GM23338 (cell line): ENCODE measurements at regions not wholly inside any gene's neighbourhood (a gene's known extent, or its start where the extent isn't known, plus 50 kb on each side); places are given as distances from the start of the nearest gene placed in this dataset.

ENCODE experiments used
- ATAC-seq: fragments of 200-7000 bp; cut with Tn5 transposase; 3 replicates; pipeline ENCODE4 v1.9.1; 2020
- DNase-seq: peaks from one replicate; pipeline ENCODE4 v3.0.0-alpha.2; 2015; ENCODE audit warnings: low spot score
- H2AFZ ChIP-seq: fragments of 200-600 bp; sonication (generic); 2 replicates; pipeline ENCODE4 v1.8.0; 2016; ENCODE audit warnings: antibody characterized with exemption, mild to moderate bottlenecking, moderate library complexity
- H3F3A ChIP-seq: fragments of 200-600 bp; sonication (generic); replicated peaks from 2 replicates; pipeline ENCODE4 v1.8.0; 2017; ENCODE audit warnings: antibody characterized with exemption, mixed run types, low read depth
- H3K27ac ChIP-seq: fragments of 200-600 bp; sonication (generic); 2 replicates; pipeline ENCODE4 v1.6.1; 2016; ENCODE audit warnings: low read depth
- H3K27me3 ChIP-seq: fragments of 200-600 bp; sonication (generic); 2 replicates; pipeline ENCODE4 v1.8.0; 2016; ENCODE audit warnings: mild to moderate bottlenecking, mixed run types, moderate library complexity; ENCODE audit not compliant: insufficient read depth
- H3K36me3 ChIP-seq: fragments of 200-600 bp; sonication (generic); 2 replicates; pipeline ENCODE4 v1.8.0; 2016; ENCODE audit warnings: mild to moderate bottlenecking; ENCODE audit not compliant: insufficient read depth
- H3K4me1 ChIP-seq: fragments of 200-600 bp; sonication (generic); 2 replicates; pipeline ENCODE4 v1.8.0; 2016; ENCODE audit warnings: mild to moderate bottlenecking, moderate library complexity; ENCODE audit not compliant: insufficient read depth
- H3K4me2 ChIP-seq: fragments of 200-600 bp; sonication (generic); 2 replicates; pipeline ENCODE4 v1.7.1; 2017; ENCODE audit warnings: mixed run types
- H3K4me3 ChIP-seq: fragments of 200-600 bp; sonication (generic); 2 replicates; pipeline ENCODE4 v1.6.1; 2016; ENCODE audit warnings: mixed run types
- H3K79me2 ChIP-seq: fragments of 200-600 bp; sonication (generic); replicated peaks from 2 replicates; pipeline ENCODE4 v1.8.0; 2017; ENCODE audit warnings: mild to moderate bottlenecking; ENCODE audit not compliant: insufficient read depth
- H3K9me2 ChIP-seq: fragments of 200-600 bp; sonication (generic); 2 replicates; pipeline ENCODE4 v1.8.0; 2017; ENCODE audit not compliant: insufficient read depth
- H4K20me1 ChIP-seq: fragments of 200-600 bp; sonication (generic); replicated peaks from 2 replicates; pipeline ENCODE4 v1.8.0; 2017; ENCODE audit warnings: mild to moderate bottlenecking; ENCODE audit not compliant: insufficient read depth
- H3K27ac Mint-ChIP-seq: 2 replicates; pipeline ENCODE4 v1.8.0; 2020; ENCODE audit warnings: inconsistent platforms, mild to moderate bottlenecking, moderate library complexity, mixed read lengths
- H3K27me3 Mint-ChIP-seq: 3 replicates; pipeline ENCODE4 v1.8.0; 2022; ENCODE audit warnings: low read depth, mild to moderate bottlenecking, moderate library complexity, mixed read lengths, inconsistent platforms; ENCODE audit not compliant: insufficient read depth, poor library complexity
- H3K36me3 Mint-ChIP-seq: 3 replicates; pipeline ENCODE4 v1.8.0; 2021; ENCODE audit warnings: low read depth, mild to moderate bottlenecking, inconsistent platforms, moderate library complexity, mixed read lengths
- H3K4me1 Mint-ChIP-seq: 3 replicates; pipeline ENCODE4 v1.8.0; 2020; ENCODE audit warnings: mild to moderate bottlenecking, inconsistent platforms, mixed read lengths
- H3K4me3 Mint-ChIP-seq: 3 replicates; pipeline ENCODE4 v1.8.0; 2021; ENCODE audit warnings: moderate library complexity, mild to moderate bottlenecking, inconsistent platforms, mixed read lengths
- H3K9me3 Mint-ChIP-seq: 3 replicates; pipeline ENCODE4 v1.8.0; 2020; ENCODE audit warnings: moderate library complexity, mild to moderate bottlenecking, inconsistent platforms, mixed read lengths
- CREB1 ChIP-seq: fragments of 250-450 bp; sonication (Bioruptor Pico); IDR thresholded peaks from 2 replicates; pipeline ENCODE4 v1.5.0; 2020; ENCODE audit warnings: low read depth, mild to moderate bottlenecking, moderate library complexity
- POLR2AphosphoS5 ChIP-seq: IDR thresholded peaks from 2 replicates; pipeline ENCODE4 v1.6.1; 2016; ENCODE audit warnings: antibody characterized with exemption, low read depth
- ZNF114 ChIP-seq: fragments of 250-450 bp; sonication (Bioruptor Pico); IDR thresholded peaks from 2 replicates; pipeline ENCODE4 v1.5.0; 2020; ENCODE audit warnings: mild to moderate bottlenecking, moderate library complexity
- ZNF331 ChIP-seq: fragments of 250-450 bp; sonication (Bioruptor Pico); IDR thresholded peaks from 2 replicates; pipeline ENCODE4 v1.5.0; 2020; ENCODE audit warnings: low read depth, mild to moderate bottlenecking, moderate library complexity
- TF ChIP-seq, protein P1 (sequence below): fragments of 250-450 bp; sonication (Bioruptor Pico); IDR thresholded peaks from 2 replicates; pipeline ENCODE4 v1.5.0; 2020; ENCODE audit warnings: mild to moderate bottlenecking, moderate library complexity
- TF ChIP-seq, protein P2 (sequence below), 2 experiments: fragments of 200-600 bp in 1 of 2; sonication (generic) in 1 of 2; conservative IDR thresholded peaks; 2 replicates each; pipeline versions ENCODE4 v1.5.1 to v1.6.1; 2016 to 2017; ENCODE audit warnings: antibody characterized with exemption in 2 of 2, low read depth in 2 of 2, mild to moderate bottlenecking in 2 of 2, moderate library complexity in 1 of 2

DNA sequence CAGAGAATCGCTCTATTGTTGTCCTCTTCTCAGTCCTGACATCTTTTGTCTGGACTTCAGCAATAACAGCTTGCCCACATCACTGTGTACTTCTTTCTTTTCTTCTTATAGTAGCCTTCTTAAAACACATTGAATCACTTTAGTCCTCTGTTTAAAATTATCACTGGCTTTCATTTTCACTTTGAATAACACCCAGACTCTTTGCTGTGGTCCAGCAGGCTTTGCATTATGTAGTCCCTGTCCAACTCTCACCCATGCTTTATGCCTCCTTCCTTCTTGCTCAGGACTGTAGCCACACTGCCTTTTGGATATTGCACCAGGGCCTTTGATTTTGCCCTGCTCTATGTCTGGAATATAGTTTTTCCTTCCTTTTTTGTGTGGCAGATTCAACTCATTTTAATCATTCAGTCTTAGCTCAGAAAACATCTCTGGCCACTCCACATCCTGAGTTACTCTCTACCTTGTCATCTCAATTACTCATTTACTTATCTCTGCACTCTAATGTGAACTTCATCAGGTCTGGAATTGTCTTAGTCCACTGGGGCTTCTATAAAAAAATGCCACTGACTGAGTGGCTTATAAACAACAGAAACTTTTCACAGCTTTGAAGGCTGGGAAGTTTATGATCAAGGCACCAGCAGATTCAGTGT is 168.2 kb downstream of the C4orf33 start (continued):
- TF ChIP-seq, protein P1, sequence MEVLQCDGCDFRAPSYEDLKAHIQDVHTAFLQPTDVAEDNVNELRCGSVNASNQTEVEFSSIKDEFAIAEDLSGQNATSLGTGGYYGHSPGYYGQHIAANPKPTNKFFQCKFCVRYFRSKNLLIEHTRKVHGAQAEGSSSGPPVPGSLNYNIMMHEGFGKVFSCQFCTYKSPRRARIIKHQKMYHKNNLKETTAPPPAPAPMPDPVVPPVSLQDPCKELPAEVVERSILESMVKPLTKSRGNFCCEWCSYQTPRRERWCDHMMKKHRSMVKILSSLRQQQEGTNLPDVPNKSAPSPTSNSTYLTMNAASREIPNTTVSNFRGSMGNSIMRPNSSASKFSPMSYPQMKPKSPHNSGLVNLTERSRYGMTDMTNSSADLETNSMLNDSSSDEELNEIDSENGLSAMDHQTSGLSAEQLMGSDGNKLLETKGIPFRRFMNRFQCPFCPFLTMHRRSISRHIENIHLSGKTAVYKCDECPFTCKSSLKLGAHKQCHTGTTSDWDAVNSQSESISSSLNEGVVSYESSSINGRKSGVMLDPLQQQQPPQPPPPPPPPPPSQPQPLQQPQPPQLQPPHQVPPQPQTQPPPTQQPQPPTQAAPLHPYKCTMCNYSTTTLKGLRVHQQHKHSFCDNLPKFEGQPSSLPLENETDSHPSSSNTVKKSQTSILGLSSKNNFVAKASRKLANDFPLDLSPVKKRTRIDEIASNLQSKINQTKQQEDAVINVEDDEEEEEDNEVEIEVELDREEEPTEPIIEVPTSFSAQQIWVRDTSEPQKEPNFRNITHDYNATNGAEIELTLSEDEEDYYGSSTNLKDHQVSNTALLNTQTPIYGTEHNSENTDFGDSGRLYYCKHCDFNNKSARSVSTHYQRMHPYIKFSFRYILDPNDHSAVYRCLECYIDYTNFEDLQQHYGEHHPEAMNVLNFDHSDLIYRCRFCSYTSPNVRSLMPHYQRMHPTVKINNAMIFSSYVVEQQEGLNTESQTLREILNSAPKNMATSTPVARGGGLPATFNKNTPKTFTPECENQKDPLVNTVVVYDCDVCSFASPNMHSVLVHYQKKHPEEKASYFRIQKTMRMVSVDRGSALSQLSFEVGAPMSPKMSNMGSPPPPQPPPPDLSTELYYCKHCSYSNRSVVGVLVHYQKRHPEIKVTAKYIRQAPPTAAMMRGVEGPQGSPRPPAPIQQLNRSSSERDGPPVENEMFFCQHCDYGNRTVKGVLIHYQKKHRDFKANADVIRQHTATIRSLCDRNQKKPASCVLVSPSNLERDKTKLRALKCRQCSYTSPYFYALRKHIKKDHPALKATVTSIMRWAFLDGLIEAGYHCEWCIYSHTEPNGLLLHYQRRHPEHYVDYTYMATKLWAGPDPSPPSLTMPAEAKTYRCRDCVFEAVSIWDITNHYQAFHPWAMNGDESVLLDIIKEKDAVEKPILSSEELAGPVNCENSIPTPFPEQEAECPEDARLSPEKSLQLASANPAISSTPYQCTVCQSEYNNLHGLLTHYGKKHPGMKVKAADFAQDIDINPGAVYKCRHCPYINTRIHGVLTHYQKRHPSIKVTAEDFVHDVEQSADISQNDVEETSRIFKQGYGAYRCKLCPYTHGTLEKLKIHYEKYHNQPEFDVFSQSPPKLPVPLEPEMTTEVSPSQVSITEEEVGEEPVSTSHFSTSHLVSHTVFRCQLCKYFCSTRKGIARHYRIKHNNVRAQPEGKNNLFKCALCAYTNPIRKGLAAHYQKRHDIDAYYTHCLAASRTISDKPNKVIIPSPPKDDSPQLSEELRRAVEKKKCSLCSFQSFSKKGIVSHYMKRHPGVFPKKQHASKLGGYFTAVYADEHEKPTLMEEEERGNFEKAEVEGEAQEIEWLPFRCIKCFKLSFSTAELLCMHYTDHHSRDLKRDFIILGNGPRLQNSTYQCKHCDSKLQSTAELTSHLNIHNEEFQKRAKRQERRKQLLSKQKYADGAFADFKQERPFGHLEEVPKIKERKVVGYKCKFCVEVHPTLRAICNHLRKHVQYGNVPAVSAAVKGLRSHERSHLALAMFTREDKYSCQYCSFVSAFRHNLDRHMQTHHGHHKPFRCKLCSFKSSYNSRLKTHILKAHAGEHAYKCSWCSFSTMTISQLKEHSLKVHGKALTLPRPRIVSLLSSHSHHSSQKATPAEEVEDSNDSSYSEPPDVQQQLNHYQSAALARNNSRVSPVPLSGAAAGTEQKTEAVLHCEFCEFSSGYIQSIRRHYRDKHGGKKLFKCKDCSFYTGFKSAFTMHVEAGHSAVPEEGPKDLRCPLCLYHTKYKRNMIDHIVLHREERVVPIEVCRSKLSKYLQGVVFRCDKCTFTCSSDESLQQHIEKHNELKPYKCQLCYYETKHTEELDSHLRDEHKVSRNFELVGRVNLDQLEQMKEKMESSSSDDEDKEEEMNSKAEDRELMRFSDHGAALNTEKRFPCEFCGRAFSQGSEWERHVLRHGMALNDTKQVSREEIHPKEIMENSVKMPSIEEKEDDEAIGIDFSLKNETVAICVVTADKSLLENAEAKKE: no peak
- TF ChIP-seq, protein P2, sequence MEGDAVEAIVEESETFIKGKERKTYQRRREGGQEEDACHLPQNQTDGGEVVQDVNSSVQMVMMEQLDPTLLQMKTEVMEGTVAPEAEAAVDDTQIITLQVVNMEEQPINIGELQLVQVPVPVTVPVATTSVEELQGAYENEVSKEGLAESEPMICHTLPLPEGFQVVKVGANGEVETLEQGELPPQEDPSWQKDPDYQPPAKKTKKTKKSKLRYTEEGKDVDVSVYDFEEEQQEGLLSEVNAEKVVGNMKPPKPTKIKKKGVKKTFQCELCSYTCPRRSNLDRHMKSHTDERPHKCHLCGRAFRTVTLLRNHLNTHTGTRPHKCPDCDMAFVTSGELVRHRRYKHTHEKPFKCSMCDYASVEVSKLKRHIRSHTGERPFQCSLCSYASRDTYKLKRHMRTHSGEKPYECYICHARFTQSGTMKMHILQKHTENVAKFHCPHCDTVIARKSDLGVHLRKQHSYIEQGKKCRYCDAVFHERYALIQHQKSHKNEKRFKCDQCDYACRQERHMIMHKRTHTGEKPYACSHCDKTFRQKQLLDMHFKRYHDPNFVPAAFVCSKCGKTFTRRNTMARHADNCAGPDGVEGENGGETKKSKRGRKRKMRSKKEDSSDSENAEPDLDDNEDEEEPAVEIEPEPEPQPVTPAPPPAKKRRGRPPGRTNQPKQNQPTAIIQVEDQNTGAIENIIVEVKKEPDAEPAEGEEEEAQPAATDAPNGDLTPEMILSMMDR (conservative IDR thresholded peaks at IDR 0.05; ENCODE audit: low read depth in 2 of 2): no peak
- TF ChIP-seq POLR2AphosphoS5: no peak
- no peak for TF ChIP-seq ZNF114

DNA sequence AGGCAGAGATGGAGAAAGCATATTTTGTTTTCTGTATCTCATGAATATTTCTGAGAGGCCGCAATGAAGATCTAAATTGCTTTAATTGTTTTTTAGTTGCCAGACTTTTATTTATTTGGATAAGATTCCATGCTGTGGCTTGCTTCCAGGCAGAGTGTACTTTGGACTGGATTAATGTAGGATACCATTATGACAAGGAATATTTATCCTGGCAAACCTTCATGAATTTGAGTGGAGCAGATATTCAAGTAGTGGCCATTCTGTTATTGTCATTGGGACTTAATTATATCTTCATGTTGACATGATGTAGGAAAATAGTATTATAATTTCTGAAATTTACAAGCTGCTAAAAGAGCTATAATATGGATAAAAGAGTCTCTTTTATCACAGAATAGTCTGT is 182.9 kb downstream of the C4orf33 start:
- Histone ChIP-seq H3K4me3 (no peak overlapping the region), H3K4me2 (no peak overlapping the region), H3F3A (no peaks in the 10 kb centered on the region), H3K36me3 (no peaks in the 10 kb centered on the region), H3K79me2 (no peaks in the 10 kb centered on the region), H2AFZ (no peak overlapping the region), H3K9me2 (no peaks in the 10 kb centered on the region; the same call in none of the 2 replicates), H3K4me1 (no peaks in the 10 kb centered on the region), H3K27me3 (no peaks in the 10 kb centered on the region), H3K27ac (no peak overlapping the region), H4K20me1 (no peaks in the 10 kb centered on the region)
- Mint-ChIP-seq H3K27ac (no peak overlapping the region), H3K36me3 (no peaks in the 10 kb centered on the region), H3K4me3 (no peak overlapping the region), H3K4me1 (no peaks in the 10 kb centered on the region), H3K27me3 (no peaks in the 10 kb centered on the region), H3K9me3 (no peaks in the 10 kb centered on the region)
- ATAC-seq: no peak
- no peak for DNase-seq
- no peak for TF ChIP-seq ZNF331 (CRISPR knock-in tag)
- no peak for TF ChIP-seq CREB1 (CRISPR knock-in tag)
- no peak for TF ChIP-seq ZNF114
- TF ChIP-seq, protein P2 (conservative IDR thresholded peaks at IDR 0.05; ENCODE audit: low read depth in 2 of 2): no peak
